ENCODE measurements at regions not wholly inside any gene's neighbourhood (a gene's known extent, or its start where the extent isn't known, plus 50 kb on each side); places are given as distances from the start of the nearest gene placed in this dataset.

DNA sequence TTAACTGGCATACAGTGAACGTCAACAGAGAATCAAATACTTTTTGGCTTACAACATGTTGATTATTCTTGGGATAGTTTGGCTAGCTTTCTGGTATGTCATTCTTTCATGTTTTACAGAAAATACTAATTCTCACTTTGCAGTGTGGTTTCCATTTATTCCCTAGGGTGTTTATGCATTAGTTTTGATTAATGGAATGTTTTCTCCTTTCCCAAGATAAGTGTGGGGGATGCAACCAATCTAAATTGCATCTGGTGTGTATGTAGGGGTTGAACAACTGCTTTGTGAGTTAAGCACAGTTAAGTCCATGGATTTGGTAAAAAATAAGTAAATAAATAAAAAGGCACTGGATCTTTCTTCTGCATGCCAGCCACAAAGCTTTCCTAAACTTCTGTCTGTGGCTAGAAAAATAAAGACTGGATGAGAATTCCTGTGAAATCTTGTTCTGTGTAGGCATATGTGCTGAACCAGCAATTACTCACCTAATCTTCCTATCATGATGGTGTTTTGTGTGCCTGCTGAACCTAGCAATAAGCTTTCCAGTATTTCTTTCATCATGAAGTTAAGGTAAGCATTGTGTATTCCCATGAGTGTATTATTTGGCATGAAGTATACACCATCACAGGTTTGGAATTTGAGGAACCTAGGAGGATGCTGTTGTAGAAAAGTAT, 50.6 kb upstream of the TENM3 start:
- Histone ChIP-seq H3K4me1 (ENCODE audit: insufficient read depth, low read length) (no peaks in the 10 kb centered on the region), H3K9me3 (ENCODE audit: insufficient read depth, low read length, severe bottlenecking) (no peaks in the 10 kb centered on the region), H4K20me1 (ENCODE audit: insufficient read depth, low read length) (no peaks in the 10 kb centered on the region), H3K4me3 (ENCODE audit: low read depth in 1 of 2, low read length in 2 of 2) (no peak overlapping the region), H2AFZ (ENCODE audit: low read depth, low read length) (no peak overlapping the region), H3K79me2 (ENCODE audit: insufficient read depth, low read length) (no peaks in the 10 kb centered on the region), H3K36me3 (ENCODE audit: insufficient read depth, low read length) (no peaks in the 10 kb centered on the region), H3K4me2 (ENCODE audit: insufficient read depth, low read length) (no peak overlapping the region), H3K9ac (ENCODE audit: low read depth, low read length) (no peak overlapping the region), H3K27ac (ENCODE audit: low read length) (no peak overlapping the region), H3K27me3 (ENCODE audit: insufficient read depth, low read length, poor library complexity) (no peaks in the 10 kb centered on the region)
- no peak for ATAC-seq (ENCODE audit: insufficient read depth, low read depth)
- TF ChIP-seq CTCF (IDR thresholded peaks at IDR 0.05; ENCODE audit: borderline replicate concordance, extremely low read depth, low read length, poor library complexity, severe bottlenecking) (no peak), EZH2 (IDR thresholded peaks at IDR 0.05; ENCODE audit: borderline replicate concordance, low read depth, low read length, severe bottlenecking) (no peak)
- no peak for DNase-seq

DNA sequence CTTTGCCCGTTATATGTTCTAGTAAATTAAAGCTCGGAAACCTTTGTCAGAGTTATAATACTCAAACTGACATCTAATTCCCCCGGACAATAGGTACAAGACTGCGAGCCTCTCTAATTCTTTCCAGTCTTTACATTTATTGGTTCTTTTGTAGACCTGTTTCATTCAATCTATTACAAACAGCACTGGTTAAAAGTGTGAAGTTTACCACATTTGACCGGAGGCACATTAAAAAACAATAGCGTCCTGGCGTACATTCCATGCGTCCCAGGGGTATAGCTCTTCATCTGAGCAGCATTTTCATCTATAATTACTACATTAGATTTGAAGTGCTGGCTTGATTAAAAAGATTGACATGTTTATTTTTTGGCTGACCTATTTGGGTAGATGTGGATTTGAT, 49.9 kb upstream of the TENM3 start:
- no peak overlapping the region for H2AFZ ChIP-seq (ENCODE audit: low read depth, low read length)

More for the DNA sequence above, 49.9 kb upstream of the TENM3 start:
- Histone ChIP-seq H3K9ac (ENCODE audit: low read depth, low read length) (no peak overlapping the region), H4K20me1 (ENCODE audit: insufficient read depth, low read length) (no peaks in the 10 kb centered on the region), H3K27ac (ENCODE audit: low read length) (no peak overlapping the region), H3K9me3 (ENCODE audit: insufficient read depth, low read length, severe bottlenecking) (no peaks in the 10 kb centered on the region), H3K79me2 (ENCODE audit: insufficient read depth, low read length) (no peaks in the 10 kb centered on the region), H3K4me3 (ENCODE audit: low read depth in 1 of 2, low read length in 2 of 2) (no peak overlapping the region), H3K27me3 (ENCODE audit: insufficient read depth, low read length, poor library complexity) (no peaks in the 10 kb centered on the region), H3K4me2 (ENCODE audit: insufficient read depth, low read length) (no peak overlapping the region), H3K36me3 (ENCODE audit: insufficient read depth, low read length) (no peaks in the 10 kb centered on the region), H3K4me1 (ENCODE audit: insufficient read depth, low read length) (no peaks in the 10 kb centered on the region)
- DNase-seq (no peak), ATAC-seq (ENCODE audit: insufficient read depth, low read depth) (no peak)
- TF ChIP-seq CTCF (IDR thresholded peaks at IDR 0.05; ENCODE audit: borderline replicate concordance, extremely low read depth, low read length, poor library complexity, severe bottlenecking): no peak
- TF ChIP-seq EZH2 (IDR thresholded peaks at IDR 0.05; ENCODE audit: borderline replicate concordance, low read depth, low read length, severe bottlenecking): no peak
